Hematopoietic multipotent progenitor cell treated with erythropoietin and hydrocortisone succinate and interleukin-3 and kit ligand, for 4 days (in vitro differentiated cells): ENCODE measurements at regions not wholly inside any gene's neighbourhood (a gene's known extent, or its start where the extent isn't known, plus 50 kb on each side); places are given as distances from the start of the nearest gene placed in this dataset.
A peak's percentile ranks its signal among the peaks of the same experiment; 100 is the strongest.
"Not testable (repeated sequence)": the region's sequence is repeated elsewhere in the genome, so short reads cannot be mapped to it uniquely, and the experiment has no call there.

Experiments used
- DNase-seq: peaks from one replicate; pipeline ENCODE4 v3.0.0-alpha.2; 2015

DNA sequence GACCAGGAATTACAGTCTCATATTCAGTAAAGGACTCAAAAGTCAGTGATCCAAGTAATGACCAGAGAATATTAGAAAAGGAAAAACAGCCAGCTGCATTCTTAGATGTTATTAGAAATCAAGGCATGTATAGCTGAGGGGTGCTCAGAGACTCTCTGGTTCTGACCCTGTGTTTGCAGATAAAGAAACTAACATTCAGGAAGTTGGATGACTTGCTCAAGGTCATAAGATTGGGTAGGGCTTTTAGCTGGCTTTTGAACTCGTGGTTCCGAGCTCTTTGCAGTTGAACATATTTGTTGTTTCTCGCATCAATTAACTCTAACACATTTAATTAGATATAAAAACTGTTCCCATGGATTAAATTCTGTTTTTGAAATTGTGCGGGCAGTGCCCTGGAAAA lies 62.5 kb upstream of the ENPP6 start:
- DNase-seq, result no peak

DNA sequence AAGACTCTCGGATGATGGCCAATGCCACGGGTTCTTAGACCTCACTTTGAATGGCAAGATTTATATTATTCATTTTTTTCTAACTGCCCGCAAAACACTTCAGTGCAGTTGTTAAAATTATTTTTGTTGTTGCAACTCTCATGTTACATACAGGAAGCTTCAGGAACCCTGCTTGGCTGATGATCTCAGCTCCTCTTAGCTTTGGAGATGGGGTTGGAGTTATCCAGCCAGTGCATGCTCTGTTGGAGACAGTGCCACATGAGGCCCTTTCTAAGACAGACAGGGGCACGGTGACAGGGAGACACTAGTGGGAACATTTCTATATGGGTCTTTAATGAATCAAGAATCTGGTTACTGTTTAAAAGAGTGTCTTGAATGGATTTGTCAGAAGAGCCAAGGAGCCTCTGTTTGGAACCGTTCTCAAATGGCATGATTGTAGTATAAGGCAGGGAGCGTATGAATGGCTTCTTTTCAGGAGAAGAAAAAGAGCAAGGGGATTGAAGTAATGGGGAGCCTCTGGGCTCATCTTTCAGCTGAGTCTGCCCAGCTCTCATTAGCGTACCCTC lies 61.9 kb upstream of the ENPP6 start:
- DNase-seq, result no peak

DNA sequence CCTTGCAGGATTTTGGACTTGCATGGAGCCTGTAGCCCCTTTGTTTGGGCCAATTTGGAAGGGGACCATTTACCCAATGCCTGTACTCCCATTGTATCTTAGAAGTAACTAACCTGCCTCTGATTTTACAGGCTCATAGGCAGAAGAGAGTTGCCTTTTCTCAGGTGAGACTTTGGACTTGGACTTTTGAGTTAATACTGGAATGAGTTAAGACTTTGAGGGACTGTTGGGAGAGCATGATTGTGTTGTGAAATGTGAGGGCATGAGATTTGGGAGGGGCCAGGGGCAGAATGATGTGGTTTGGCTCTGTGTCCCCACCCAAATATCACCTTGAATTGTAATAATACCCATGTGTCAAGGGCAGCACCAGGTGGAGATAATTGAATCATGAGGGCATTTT lies 60.1 kb upstream of the ENPP6 start:
- not testable (repeated sequence) for DNase-seq

DNA sequence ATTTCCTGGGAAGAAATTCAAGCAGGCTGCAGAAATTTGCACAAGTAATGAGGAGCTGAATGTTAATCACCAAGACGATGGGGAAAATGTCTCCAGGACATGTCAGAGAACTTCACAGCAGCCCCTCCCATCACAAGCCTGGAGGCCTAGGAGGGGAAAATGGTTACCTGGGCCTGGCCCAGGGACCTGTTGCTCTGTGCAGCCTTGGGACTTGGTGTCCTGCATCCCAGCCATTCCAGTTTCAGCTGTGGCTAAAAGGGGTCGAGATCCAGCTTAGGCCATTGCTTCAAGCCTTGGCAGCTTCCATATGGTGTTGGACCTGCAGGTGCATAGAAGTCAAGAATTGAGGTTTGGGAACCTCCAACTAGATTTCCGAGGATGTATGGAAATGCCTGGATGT lies 59.3 kb upstream of the ENPP6 start:
- DNase-seq, result not testable (repeated sequence)

DNA sequence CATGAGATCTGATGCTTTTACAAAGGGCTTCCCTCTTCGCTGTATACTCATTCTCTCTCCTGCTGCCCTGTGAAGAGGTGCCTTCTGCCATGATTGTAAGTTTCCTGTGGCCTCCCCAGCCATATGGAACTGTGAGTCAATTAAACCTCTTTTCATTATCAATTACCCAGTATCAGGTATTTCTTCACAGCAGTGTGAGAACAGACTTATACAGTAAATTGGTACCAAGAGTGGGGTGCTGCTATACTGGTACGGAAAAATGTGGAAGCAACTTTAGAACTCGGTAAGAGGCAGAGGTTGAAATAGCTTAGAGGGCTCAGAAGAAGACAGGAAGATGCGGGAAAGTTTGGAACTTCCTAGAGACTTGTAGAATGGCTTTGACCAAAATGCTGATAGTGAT lies 58.7 kb upstream of the ENPP6 start:
- not testable (repeated sequence) for DNase-seq

DNA sequence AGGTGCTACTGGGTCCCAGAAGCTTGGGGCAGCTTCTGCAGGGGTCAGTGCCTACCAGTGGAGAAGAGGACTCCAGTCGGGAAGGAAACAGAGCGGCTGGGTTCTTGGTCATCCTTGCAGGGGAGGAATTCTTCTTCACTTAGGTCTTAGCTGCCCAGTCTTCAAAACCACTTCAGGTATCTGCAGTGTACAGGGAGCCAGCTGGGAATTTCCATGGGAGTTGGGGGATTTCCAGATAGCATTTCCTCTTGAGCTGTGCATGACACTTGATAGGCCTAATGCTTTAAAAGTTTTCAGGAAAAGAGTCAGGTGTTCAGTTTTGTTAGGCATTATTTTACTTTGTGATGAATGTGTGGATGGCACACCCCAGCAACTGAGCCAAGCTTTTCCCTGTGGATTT lies 58.1 kb upstream of the ENPP6 start:
- no peak for DNase-seq

DNA sequence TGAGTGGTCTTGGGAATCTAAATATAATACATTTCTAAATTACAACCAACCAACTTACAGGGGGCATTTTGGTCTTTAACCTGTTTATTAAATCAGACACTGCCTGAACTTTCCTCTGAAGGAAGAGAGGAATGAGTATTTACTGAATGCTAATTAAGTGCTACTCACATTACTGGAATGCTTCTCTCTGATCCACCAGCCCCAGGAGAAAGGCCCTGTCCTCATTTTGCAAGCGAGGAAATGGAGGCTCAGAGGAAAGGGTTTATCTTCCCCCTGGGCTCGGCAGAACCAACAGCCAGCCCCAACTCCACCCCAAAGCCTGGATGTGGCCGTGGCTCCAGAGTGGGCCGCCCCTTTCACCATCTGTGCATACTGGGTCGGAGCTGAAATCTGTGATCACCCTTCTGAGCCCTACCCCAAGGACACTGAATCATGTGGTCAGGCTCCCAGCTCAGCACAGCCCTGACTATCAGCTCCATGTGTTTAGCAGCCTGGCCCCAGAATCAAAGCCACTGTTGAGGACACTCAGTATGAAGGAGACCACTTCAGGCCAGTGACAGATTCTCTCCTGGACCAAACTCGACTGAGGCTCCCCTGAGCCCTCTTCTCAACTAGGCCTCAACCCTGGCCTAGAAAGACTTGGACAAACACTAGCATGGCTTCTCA lies 56.7 kb upstream of the ENPP6 start:
- no peak for DNase-seq

DNA sequence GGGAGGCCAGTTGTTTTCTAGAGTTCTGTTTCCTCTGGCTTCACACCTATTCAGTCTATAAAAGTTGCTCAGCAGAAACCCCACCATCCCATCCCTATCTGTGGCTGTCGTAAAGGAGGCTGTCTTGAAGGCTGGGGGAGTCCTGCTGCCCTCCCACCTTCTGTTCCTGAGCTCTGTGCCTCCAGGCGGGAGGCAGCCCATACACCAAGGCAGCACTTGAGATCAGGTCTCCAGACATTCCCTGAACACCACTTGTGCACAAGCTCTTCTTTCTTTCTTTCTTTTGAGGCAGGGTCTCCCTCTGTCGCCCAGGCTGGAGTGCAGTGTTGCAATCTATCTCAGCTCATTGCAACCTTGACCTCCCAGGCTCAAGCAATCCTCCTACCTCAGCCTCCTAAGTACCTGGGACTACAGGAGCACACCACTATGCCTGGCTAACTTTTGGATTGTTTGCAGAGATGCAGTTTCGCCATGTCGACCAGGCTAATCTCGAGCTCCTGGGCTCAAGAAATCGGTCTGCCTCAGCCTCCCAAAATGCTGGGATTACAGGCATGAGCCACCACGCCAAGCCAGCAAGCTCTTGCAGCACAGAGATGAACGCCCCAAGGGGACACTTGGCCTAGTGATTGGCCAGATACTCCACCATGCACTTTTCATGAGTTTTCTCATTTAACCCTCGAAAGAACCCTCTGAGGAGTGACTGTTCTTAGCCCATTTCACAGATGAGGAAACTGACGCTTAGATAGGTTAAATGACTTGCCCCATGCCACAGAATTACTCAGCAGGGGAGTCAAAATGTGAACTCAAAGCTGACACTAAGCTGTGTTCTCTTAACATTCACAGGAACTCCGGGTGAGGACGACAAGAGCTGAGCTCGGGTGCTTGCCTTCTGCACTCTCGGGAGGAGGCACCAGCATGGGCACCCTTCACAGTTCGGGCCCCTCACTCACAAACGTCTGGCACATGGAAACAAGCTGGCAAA lies 55.8 kb upstream of the ENPP6 start:
- DNase-seq, result no peak

DNA sequence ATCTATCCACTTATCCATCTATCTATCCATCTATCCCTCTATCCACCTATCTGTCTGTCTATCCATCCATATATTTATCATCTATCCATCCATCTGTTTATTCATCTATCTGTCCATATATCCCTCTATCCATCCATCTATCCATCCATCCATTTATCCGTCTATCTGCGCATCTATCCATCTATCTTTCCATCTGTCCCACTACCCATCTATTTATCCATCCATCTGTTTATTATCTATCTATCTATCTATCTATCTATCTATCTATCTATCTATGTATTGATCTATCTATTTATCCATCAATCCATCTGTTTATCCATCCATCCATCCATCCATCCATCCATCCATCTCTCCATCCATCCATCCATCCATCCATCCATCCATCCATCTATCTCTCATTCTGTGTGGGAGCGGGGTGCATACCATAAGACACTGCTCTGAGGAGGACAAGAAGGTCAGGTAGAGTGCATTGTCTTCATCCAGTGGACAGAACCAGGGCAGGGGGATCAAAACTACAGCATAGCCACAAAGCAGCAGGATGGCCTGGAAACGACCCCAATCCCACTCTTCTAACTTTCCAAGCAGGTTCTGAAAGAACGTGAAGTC lies 53.2 kb upstream of the ENPP6 start:
- no peak for DNase-seq

DNA sequence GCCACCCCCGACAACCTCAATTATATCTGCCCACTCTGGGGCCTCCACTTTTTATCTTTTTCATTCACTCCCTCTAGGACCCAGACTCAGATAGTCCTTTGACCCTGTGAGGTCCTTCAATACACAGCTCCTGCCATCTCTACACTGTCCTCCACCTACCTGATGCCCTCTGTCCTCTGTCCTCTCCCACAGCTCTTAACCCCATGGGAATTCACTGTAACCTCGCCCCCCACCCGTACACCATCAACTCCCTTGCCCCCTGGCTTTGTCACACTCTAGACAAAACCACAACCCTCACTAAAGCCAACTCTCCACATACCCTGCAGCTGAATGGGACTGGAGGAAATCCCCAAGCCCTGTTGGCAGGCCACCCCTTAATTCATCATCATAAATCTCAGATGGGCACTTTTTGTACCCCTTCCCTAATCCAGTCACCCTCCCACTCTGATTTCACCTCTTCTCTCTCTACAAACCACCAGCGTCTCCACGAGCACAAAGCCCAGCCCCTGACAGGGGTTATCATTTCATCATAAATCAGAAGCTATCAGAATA lies 52.3 kb upstream of the ENPP6 start:
- DNase-seq, result no peak

DNA sequence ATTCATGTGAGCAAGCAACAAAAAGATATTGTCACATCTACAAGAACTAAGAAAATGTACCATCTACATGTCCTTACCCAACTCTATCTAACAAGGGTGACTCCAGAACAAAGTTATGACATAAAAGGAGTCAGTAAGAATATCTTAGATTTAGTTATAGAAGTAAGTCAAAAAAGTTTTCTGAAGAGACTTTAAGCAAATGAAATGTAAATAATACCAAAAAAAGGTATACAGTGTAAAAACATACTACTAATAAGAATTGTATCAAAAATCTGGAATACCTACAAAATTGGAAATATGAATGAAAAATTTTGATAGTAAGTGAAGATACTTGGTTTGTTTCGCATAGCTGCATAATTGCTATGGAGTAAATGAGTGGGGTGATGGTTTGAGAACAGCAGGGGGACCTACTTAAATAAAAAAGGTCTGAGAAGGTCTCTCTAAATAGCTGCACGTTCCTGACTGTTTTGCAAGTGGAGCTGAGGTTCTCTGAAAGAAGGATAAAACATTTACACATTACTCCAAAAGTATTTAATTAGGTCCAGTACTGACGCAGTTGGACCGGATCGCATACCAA lies 51.0 kb upstream of the ENPP6 start:
- DNase-seq, result peak; percentile 74

DNA sequence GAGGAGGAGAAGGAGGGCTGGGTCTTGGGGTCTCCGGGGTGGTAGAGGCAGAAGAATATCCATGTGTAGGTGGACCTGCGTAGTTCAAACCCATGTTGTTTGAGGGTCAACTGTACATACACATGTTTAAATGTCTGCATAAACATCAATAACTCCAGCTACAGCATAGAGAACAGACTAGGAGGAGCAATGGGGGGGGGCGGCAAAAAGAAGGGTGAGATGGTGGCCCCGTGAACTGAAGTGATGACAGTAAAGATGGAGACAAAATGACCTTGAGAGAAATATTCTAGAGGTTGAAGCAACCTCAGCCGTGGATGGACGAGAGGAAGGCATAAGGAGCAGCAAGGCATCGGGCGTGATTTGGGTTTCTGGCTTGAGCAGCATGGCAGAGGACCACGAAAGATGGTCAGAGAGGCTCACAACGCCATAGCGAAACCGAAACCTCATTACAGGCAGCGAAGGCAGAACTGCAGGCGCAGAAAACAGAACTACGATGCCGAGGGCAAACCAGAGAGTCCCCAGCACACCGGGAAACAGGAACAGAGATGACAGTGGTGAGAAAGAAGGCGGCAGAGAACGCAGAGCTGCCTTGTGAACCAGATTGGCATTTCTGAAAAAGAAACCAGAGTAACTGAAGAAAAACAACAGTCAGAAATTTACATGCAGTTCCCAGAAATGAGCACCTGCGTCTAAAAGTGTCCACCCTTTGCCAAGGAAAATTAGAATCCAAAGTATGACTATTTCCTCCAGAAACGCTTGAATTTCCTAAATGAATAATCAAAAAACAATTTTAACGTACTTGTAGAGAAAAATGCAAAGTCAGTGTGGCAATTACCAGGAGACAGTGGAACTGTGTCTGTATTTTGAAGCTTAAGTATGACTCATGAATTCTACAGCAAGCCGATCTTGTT lies 50.3 kb upstream of the ENPP6 start:
- peak; percentile 85 for DNase-seq
